Activated CD8-positive, alpha-beta T cell treated with anti-CD3 and anti-CD28 coated beads, Interleukin-2, amount 10 ng/mL, durations not matched to agents 7 days and 5 days (primary cell): ENCODE measurements at regions not wholly inside any gene's neighbourhood (a gene's known extent, or its start where the extent isn't known, plus 50 kb on each side); places are given as distances from the start of the nearest gene placed in this dataset.

ENCODE experiments used
- ATAC-seq: fragments of 150-1000 bp; cut with Tn5 transposase; one replicate; pipeline ENCODE4 v1.10.0; 2021; ENCODE audit warnings: moderate library complexity
- CTCF ChIA-PET: fragments of 350-600 bp; sonication (Branson Sonifier 250); formaldehyde crosslinking; loops from one replicate; lab custom pipeline; 2021; ENCODE audit warnings: antibody characterized with exemption; lab: Charles Lee
- POLR2A ChIA-PET: fragments of 350-600 bp; sonication (Branson Sonifier 250); formaldehyde crosslinking; loops from one replicate; lab custom pipeline; 2021; ENCODE audit warnings: antibody characterized with exemption; lab: Charles Lee
- DNase-seq: peaks from one replicate; pipeline ENCODE4 v3.0.0-alpha.2; 2020
- H3K27ac Mint-ChIP-seq: one replicate; pipeline ENCODE4 v1.8.0; 2021; ENCODE audit warnings: mild to moderate bottlenecking, mixed read lengths
- H3K27me3 Mint-ChIP-seq: one replicate; pipeline ENCODE4 v1.8.0; 2021; ENCODE audit warnings: low read depth, mixed read lengths
- H3K36me3 Mint-ChIP-seq: one replicate; pipeline ENCODE4 v1.8.0; 2021; ENCODE audit warnings: low read depth, mixed read lengths
- H3K4me1 Mint-ChIP-seq: one replicate; pipeline ENCODE4 v1.8.0; 2021; ENCODE audit warnings: low read depth, mixed read lengths
- H3K4me3 Mint-ChIP-seq: one replicate; pipeline ENCODE4 v1.8.0; 2021; ENCODE audit warnings: mild to moderate bottlenecking, mixed read lengths
- H3K9me3 Mint-ChIP-seq: one replicate; pipeline ENCODE4 v1.8.0; 2022; ENCODE audit warnings: mixed read lengths; ENCODE audit not compliant: insufficient read depth

- Mint-ChIP-seq H3K4me3 (no peak overlapping the region), H3K4me1 (no peaks in the 10 kb centered on the region), H3K9me3 (peaks cover 5% of the 10 kb centered on the region), H3K27ac (no peak overlapping the region), H3K36me3 (no peaks in the 10 kb centered on the region), H3K27me3 (no peaks in the 10 kb centered on the region)
- DNase-seq: no peak
- ChIA-PET POLR2A (no interaction called here), CTCF (no interaction called here)
- no peak for ATAC-seq
Observed at GRCh38 chr2:228819701-228820100, 451.4 kb downstream of the PID1 start.

GRCh38 chr2:228802181-228803071 lies 468.7 kb downstream of the PID1 start:
- H3K4me1 Mint-ChIP-seq: no peaks in the 10 kb centered on the region
- H3K9me3 Mint-ChIP-seq: peaks cover 14% of the 10 kb centered on the region
- ChIA-PET CTCF (no interaction called here), POLR2A (no interaction called here)
- H3K27me3 Mint-ChIP-seq: no peaks in the 10 kb centered on the region
- ATAC-seq (no peak), DNase-seq (no peak)
- no peak overlapping the region for H3K27ac Mint-ChIP-seq
- no peaks in the 10 kb centered on the region for H3K36me3 Mint-ChIP-seq
- H3K4me3 Mint-ChIP-seq: no peak overlapping the region

- ATAC-seq: no peak
Observed at GRCh38 chr2:228801451-228801850, 469.6 kb downstream of the PID1 start.

GRCh38 chr2:228799208-228799588 lies 471.9 kb downstream of the PID1 start:
- H3K27ac Mint-ChIP-seq: no peak overlapping the region
- no peak for ATAC-seq
- H3K36me3 Mint-ChIP-seq: no peaks in the 10 kb centered on the region
- ChIA-PET CTCF (no interaction called here), POLR2A (no interaction called here)
- H3K27me3 Mint-ChIP-seq: no peaks in the 10 kb centered on the region
- H3K4me3 Mint-ChIP-seq: no peak overlapping the region
- no peak for DNase-seq
- H3K4me1 Mint-ChIP-seq: no peaks in the 10 kb centered on the region
- peaks cover 4% of the 10 kb centered on the region for H3K9me3 Mint-ChIP-seq

More at GRCh38 chr2:228801451-228801850, 469.6 kb downstream of the PID1 start:
- Mint-ChIP-seq H3K27me3 (no peaks in the 10 kb centered on the region), H3K9me3 (peaks cover 8% of the 10 kb centered on the region), H3K4me1 (no peaks in the 10 kb centered on the region), H3K27ac (no peak overlapping the region), H3K36me3 (no peaks in the 10 kb centered on the region), H3K4me3 (no peak overlapping the region)
- ChIA-PET POLR2A (no interaction called here), CTCF (no interaction called here)
- no peak for DNase-seq

GRCh38 chr2:228798458-228799207 lies 472.5 kb downstream of the PID1 start:
- DNase-seq (no peak), ATAC-seq (no peak)
- no peaks in the 10 kb centered on the region for H3K27me3 Mint-ChIP-seq
- no peaks in the 10 kb centered on the region for H3K36me3 Mint-ChIP-seq
- H3K27ac Mint-ChIP-seq: no peak overlapping the region
- CTCF ChIA-PET: no interaction called here
- no peaks in the 10 kb centered on the region for H3K9me3 Mint-ChIP-seq
- POLR2A ChIA-PET: no interaction called here
- no peak overlapping the region for H3K4me3 Mint-ChIP-seq
- no peaks in the 10 kb centered on the region for H3K4me1 Mint-ChIP-seq

- Mint-ChIP-seq H3K9me3 (no peaks in the 10 kb centered on the region), H3K27ac (no peak overlapping the region), H3K36me3 (no peaks in the 10 kb centered on the region), H3K4me1 (no peaks in the 10 kb centered on the region), H3K27me3 (no peaks in the 10 kb centered on the region), H3K4me3 (no peak overlapping the region)
- ChIA-PET POLR2A (no interaction called here), CTCF (no interaction called here)
- ATAC-seq (no peak), DNase-seq (no peak)
Observed at GRCh38 chr2:228796386-228796785, 474.7 kb downstream of the PID1 start.

GRCh38 chr2:228793116-228793515 lies 478.0 kb downstream of the PID1 start:
- no peaks in the 10 kb centered on the region for H3K36me3 Mint-ChIP-seq
- ATAC-seq (no peak), DNase-seq (no peak)
- no peak overlapping the region for H3K4me3 Mint-ChIP-seq
- POLR2A ChIA-PET: no interaction called here
- no peak overlapping the region for H3K27ac Mint-ChIP-seq
- CTCF ChIA-PET: no interaction called here
- H3K27me3 Mint-ChIP-seq: no peaks in the 10 kb centered on the region
- H3K9me3 Mint-ChIP-seq: no peaks in the 10 kb centered on the region
- H3K4me1 Mint-ChIP-seq: no peaks in the 10 kb centered on the region

- no peak overlapping the region for H3K27ac Mint-ChIP-seq
- no peaks in the 10 kb centered on the region for H3K4me1 Mint-ChIP-seq
- H3K36me3 Mint-ChIP-seq: no peaks in the 10 kb centered on the region
- ATAC-seq (no peak), DNase-seq (no peak)
- no peak overlapping the region for H3K4me3 Mint-ChIP-seq
- CTCF ChIA-PET: no interaction called here
- no peaks in the 10 kb centered on the region for H3K27me3 Mint-ChIP-seq
- no peaks in the 10 kb centered on the region for H3K9me3 Mint-ChIP-seq
- POLR2A ChIA-PET: no interaction called here
Observed at GRCh38 chr2:228786901-228787300, 484.2 kb downstream of the PID1 start.

- Mint-ChIP-seq H3K36me3 (no peaks in the 10 kb centered on the region), H3K27ac (no peak overlapping the region), H3K9me3 (no peaks in the 10 kb centered on the region), H3K4me3 (no peak overlapping the region), H3K27me3 (no peaks in the 10 kb centered on the region), H3K4me1 (no peaks in the 10 kb centered on the region)
- ATAC-seq: no peak
- CTCF ChIA-PET: no interaction called here
- POLR2A ChIA-PET: no interaction called here
- no peak for DNase-seq
Observed at GRCh38 chr2:228782281-228782680, 488.8 kb downstream of the PID1 start.

- ChIA-PET POLR2A (no interaction called here), CTCF (no interaction called here)
- DNase-seq (no peak), ATAC-seq (no peak)
- Mint-ChIP-seq H3K9me3 (no peaks in the 10 kb centered on the region), H3K27me3 (no peaks in the 10 kb centered on the region), H3K4me3 (no peak overlapping the region), H3K27ac (no peak overlapping the region), H3K4me1 (no peaks in the 10 kb centered on the region), H3K36me3 (no peaks in the 10 kb centered on the region)
Observed at GRCh38 chr2:228777855-228778355, 493.2 kb downstream of the PID1 start.

GRCh38 chr2:228774548-228774947 lies 496.5 kb downstream of the PID1 start:
- H3K27me3 Mint-ChIP-seq: no peaks in the 10 kb centered on the region
- no peak for DNase-seq
- H3K36me3 Mint-ChIP-seq: no peaks in the 10 kb centered on the region
- no peak overlapping the region for H3K4me3 Mint-ChIP-seq
- no peaks in the 10 kb centered on the region for H3K4me1 Mint-ChIP-seq
- CTCF ChIA-PET: no interaction called here
- H3K27ac Mint-ChIP-seq: no peak overlapping the region
- ATAC-seq: no peak
- no peaks in the 10 kb centered on the region for H3K9me3 Mint-ChIP-seq
- POLR2A ChIA-PET: no interaction called here

GRCh38 chr2:228771774-228772173 lies 499.3 kb downstream of the PID1 start:
- no peak overlapping the region for H3K27ac Mint-ChIP-seq
- no peak for DNase-seq
- ChIA-PET POLR2A (no interaction called here), CTCF (no interaction called here)
- no peak overlapping the region for H3K4me3 Mint-ChIP-seq
- no peaks in the 10 kb centered on the region for H3K27me3 Mint-ChIP-seq
- H3K9me3 Mint-ChIP-seq: no peaks in the 10 kb centered on the region
- no peak for ATAC-seq
- no peaks in the 10 kb centered on the region for H3K36me3 Mint-ChIP-seq
- H3K4me1 Mint-ChIP-seq: no peaks in the 10 kb centered on the region
